ENCODE measurements at regions not wholly inside any gene's neighbourhood (a gene's known extent, or its start where the extent isn't known, plus 50 kb on each side); places are given as distances from the start of the nearest gene placed in this dataset.

DNA sequence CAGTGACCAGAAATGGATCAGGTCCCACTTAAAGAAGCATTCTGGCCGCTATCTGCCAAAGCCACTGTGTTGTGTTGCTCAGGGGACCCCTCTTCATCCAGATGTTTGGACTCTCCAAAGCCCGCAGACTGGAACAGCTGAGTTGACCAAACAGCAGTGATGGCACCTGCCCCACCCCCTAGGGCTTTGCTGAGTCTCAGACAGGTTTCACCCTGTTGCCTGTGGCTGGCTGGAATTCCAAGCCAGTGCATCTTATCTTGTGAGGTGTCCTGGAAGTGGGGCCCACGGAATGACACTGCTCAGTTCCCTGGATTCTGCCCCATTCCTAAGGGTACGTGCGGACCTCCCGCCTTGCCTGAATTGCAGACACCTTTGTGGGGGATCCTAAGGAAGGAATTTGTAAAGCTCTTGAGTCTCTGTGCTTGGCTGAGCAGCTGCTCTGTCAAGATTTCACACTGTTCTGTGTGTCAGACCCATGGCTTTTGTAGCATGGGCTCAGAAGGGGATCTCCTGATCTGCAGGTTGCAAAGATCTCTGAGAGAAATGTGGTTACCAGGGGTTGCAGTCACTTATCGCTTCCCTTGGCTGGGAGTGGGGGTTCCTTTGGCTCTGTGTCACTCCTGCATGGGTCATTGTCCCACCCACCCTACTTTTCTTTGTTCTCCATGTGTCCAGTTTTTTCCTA lies 1707.9 kb upstream of the PCDH10 start:
- Histone ChIP-seq H3K4me1 (no peaks in the 10 kb centered on the region), H3K27ac (no peak overlapping the region), H2AFZ (no peak overlapping the region), H3K9ac (no peak overlapping the region), H3K9me3 (ENCODE audit: control insufficient read depth, low read length) (no peaks in the 10 kb centered on the region), H3K36me3 (ENCODE audit: control insufficient read depth, insufficient read depth, low read length) (no peaks in the 10 kb centered on the region), H3K79me2 (no peaks in the 10 kb centered on the region), H3K4me2 (ENCODE audit: low read length) (no peak overlapping the region), H3K4me3 (ENCODE audit: low read depth, low read length) (no peak overlapping the region), H3K27me3 (ENCODE audit: control insufficient read depth, insufficient read depth, low read length) (no peaks in the 10 kb centered on the region)
- TF ChIP-seq, protein P1, sequence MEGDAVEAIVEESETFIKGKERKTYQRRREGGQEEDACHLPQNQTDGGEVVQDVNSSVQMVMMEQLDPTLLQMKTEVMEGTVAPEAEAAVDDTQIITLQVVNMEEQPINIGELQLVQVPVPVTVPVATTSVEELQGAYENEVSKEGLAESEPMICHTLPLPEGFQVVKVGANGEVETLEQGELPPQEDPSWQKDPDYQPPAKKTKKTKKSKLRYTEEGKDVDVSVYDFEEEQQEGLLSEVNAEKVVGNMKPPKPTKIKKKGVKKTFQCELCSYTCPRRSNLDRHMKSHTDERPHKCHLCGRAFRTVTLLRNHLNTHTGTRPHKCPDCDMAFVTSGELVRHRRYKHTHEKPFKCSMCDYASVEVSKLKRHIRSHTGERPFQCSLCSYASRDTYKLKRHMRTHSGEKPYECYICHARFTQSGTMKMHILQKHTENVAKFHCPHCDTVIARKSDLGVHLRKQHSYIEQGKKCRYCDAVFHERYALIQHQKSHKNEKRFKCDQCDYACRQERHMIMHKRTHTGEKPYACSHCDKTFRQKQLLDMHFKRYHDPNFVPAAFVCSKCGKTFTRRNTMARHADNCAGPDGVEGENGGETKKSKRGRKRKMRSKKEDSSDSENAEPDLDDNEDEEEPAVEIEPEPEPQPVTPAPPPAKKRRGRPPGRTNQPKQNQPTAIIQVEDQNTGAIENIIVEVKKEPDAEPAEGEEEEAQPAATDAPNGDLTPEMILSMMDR (IDR thresholded peaks at IDR 0.05), result no peak

DNA sequence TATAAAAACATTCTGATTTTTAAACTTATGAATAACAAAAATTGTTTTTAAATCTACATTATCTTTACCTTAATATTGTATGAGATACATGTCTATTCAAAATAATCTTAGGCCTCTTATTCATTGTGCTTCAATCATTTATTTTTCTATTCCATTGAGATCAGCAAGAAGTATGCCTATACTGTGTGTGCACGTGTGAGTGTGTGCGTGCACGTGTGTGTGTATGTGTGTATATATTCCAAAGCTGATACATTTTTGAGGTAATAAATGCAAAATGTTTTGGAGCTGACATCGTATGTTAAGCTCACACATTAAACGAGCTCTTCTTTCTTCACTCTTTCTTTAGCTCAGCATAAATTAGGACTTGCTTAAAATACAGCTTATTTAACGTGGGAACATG lies 1701.2 kb upstream of the PCDH10 start:
- TF ChIP-seq, protein P1 (IDR thresholded peaks at IDR 0.05), result no peak
- Histone ChIP-seq H3K9ac (no peak overlapping the region), H3K4me3 (ENCODE audit: low read depth, low read length) (no peak overlapping the region)

DNA sequence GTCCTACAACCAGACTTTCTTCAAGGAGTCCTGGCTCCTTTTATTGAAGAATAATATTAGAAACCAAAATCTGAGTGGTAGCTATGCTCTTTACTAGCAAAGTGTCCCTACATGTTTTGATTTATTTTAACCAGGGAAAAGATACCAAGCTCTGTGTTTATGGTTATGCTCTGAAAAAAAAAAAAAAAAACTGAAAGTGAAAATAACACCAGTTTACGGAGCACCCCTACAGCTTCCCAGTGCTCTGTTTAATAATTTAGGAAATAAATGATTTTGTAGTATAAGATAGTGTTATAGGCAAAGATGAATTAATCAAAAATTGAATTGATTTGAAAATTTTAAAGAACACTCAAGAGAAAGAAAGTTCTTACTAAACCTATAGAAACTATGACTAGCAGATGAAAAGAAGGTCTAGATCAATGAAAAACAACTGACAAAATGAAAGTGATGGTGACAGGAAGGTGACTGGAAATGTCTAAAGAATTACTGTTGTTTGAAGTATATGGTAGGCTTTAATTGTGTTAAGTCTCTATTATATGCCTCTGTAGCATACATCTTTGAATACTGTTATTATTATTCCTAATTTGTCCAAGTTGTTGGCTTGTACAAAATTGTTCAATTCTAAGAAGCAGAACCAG lies 1698.4 kb upstream of the PCDH10 start:
- no peak overlapping the region for H2AFZ ChIP-seq
- H3K27ac ChIP-seq, result no peak overlapping the region
- TF ChIP-seq, protein P1 (IDR thresholded peaks at IDR 0.05), result no peak
- H3K4me2 ChIP-seq (ENCODE audit: low read length), result no peak overlapping the region
- no peaks in the 10 kb centered on the region for H3K36me3 ChIP-seq (ENCODE audit: control insufficient read depth, insufficient read depth, low read length)
- H3K4me3 ChIP-seq (ENCODE audit: low read depth, low read length), result no peak overlapping the region
- H3K27me3 ChIP-seq (ENCODE audit: control insufficient read depth, insufficient read depth, low read length), result no peaks in the 10 kb centered on the region
- H3K79me2 ChIP-seq, result no peaks in the 10 kb centered on the region
- no peak overlapping the region for H3K9ac ChIP-seq
- H3K9me3 ChIP-seq (ENCODE audit: control insufficient read depth, low read length), result no peaks in the 10 kb centered on the region
- no peaks in the 10 kb centered on the region for H3K4me1 ChIP-seq

More for the DNA sequence above, 1701.2 kb upstream of the PCDH10 start:
- Histone ChIP-seq H3K4me2 (ENCODE audit: low read length) (no peak overlapping the region), H3K4me1 (no peaks in the 10 kb centered on the region), H3K27me3 (ENCODE audit: control insufficient read depth, insufficient read depth, low read length) (no peaks in the 10 kb centered on the region), H3K36me3 (ENCODE audit: control insufficient read depth, insufficient read depth, low read length) (no peaks in the 10 kb centered on the region), H3K27ac (no peak overlapping the region), H3K79me2 (no peaks in the 10 kb centered on the region), H3K9me3 (ENCODE audit: control insufficient read depth, low read length) (no peaks in the 10 kb centered on the region), H2AFZ (no peak overlapping the region)

DNA sequence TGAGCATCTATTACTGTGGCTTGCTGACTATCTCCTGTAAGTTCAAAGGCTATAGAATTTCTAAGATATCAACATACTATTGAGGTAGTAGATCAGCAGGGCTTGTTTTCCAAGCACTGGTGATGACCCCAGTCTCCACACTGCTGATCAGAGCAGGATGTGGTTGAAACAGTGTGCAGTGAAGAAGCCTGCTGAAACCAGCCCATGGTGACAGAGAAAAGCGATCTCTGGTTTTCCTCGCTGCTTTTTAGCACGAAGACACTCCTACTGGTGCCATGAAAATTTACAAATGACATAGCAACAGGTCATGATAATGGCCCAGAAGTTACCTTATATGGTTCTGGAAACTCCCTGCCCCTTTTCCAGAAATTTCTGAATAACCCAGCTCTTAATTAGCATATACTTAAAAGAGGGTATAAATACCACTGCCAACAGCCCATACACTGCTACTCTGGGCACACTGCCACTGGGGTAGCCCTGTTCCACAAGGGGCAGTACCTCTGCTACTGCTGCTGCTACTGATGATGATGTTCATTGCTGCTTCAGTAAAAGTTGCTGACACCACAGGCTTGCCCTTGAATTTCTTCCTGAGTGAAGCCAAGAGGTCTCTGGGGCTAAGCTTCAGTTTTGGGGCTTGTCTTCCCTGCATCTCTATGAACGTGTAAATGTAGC lies 1689.5 kb upstream of the PCDH10 start:
- Histone ChIP-seq H2AFZ (no peak overlapping the region), H3K4me2 (ENCODE audit: low read length) (no peak overlapping the region), H3K4me3 (ENCODE audit: low read depth, low read length) (no peak overlapping the region), H3K79me2 (no peaks in the 10 kb centered on the region), H3K36me3 (ENCODE audit: control insufficient read depth, insufficient read depth, low read length) (no peaks in the 10 kb centered on the region), H3K27me3 (ENCODE audit: control insufficient read depth, insufficient read depth, low read length) (no peaks in the 10 kb centered on the region), H3K27ac (no peak overlapping the region), H3K9ac (no peak overlapping the region), H3K4me1 (no peaks in the 10 kb centered on the region), H3K9me3 (ENCODE audit: control insufficient read depth, low read length) (no peaks in the 10 kb centered on the region)
- TF ChIP-seq, protein P1 (IDR thresholded peaks at IDR 0.05), result no peak
